ENCODE measurements at regions not wholly inside any gene's neighbourhood (a gene's known extent, or its start where the extent isn't known, plus 50 kb on each side); places are given as distances from the start of the nearest gene placed in this dataset.
"Not testable (repeated sequence)": the region's sequence is repeated elsewhere in the genome, so short reads cannot be mapped to it uniquely, and the experiment has no call there.

DNA sequence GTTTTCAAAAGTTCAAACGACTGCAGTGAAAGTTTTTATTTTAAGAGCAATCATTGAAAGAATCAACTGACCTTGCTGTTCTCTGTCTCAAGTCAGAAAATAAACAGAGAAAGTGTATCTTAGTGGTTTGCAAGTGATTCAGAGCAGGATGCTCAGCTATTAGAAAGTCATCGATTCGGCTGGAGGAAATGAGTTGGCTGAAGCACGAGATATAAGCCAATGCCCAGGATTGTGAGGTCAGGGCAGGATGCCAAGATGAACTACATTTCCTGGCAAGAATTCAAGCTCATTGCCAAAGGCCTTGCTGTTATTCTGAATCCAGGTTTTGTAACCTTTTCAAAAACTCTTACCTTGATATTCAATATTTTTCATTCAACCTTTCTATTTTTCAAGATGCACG is 541.4 kb upstream of the BOD1L1 start:
- DNase-seq (ENCODE audit: low read depth in 2 of 2): no peak

- DNase-seq (ENCODE audit: low read depth in 2 of 2): no peak
Measured at GRCh38 chr4:14169460-14169859, 541.9 kb upstream of the BOD1L1 start.

- not testable (repeated sequence) for DNase-seq (ENCODE audit: low read depth in 2 of 2)
Measured at GRCh38 chr4:14169940-14170339, 542.4 kb upstream of the BOD1L1 start.

DNA sequence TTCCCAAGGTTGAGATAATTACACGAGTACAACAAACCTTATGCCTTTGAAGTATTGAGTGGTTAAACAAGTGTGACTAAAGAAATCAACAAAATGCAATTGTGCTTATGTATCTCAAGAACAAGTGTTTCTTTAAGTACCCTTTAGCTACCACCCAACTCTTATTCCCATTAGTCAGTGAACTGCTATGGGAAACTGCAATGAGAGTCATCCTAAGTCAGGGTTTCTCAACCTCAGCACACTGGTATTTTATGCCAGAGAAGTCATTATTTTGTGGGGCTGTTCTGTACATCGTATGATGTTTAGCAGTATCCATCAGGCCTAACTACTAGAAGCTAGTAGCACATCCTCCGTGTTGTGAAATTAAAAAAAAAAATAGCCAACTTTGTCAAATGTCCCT is 549.1 kb upstream of the BOD1L1 start:
- DNase-seq (ENCODE audit: low read depth in 2 of 2): no peak

GRCh38 chr4:14177987-14178386 is 550.5 kb upstream of the BOD1L1 start:
- DNase-seq (ENCODE audit: low read depth in 2 of 2): no peak

- DNase-seq (ENCODE audit: low read depth in 2 of 2): no peak
Measured at GRCh38 chr4:14178421-14178820, 550.9 kb upstream of the BOD1L1 start.

DNA sequence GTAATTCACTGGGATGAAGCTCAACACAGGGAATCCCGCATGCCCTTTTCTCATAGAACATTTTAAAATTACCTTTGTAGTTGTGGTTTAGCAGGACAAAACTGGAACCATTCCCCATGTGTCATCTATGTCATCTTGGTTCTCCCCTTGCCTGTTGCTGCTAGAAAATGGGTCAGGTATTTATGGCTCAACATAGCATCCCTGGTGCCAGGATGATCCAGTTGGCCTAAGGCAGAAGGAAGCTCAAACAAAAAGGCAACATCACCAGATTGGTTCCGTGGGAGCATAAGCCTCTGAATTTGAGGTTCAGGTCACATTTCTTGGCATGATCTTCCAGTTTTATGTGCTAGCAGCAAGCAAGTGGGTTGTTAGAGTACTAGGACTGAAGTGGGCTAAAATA is 552.6 kb upstream of the BOD1L1 start:
- no peak for DNase-seq (ENCODE audit: low read depth in 2 of 2)

DNA sequence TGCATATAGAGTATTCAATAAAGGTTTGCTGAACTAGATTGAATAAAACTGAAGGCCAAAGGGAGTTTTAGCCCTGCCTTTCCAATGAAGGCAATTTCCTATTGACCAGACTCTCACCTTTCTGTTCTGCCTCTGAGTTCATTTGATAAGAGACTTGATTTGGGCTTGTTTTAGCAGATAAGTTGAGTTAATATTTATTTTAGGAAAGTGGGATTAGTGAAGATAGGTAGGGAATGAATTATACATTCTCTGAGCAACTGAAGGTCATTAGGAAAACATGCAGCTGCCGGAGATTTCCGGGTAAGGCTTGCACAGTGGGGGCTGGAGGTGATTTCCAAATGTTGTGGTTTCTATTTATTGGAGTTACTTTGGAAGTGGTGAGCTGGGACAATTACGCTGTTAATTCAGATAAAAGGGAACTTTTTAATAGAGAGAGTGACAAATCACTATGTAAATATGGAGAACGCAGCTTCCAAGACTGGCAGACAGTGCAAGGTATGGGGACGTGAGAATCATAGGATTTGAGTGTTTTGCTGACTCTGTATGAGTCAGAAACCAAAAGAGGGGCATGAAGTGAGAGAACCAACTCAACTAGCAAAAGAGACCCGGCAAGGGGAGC is 553.6 kb upstream of the BOD1L1 start:
- no peak for DNase-seq (ENCODE audit: low read depth in 2 of 2)

DNA sequence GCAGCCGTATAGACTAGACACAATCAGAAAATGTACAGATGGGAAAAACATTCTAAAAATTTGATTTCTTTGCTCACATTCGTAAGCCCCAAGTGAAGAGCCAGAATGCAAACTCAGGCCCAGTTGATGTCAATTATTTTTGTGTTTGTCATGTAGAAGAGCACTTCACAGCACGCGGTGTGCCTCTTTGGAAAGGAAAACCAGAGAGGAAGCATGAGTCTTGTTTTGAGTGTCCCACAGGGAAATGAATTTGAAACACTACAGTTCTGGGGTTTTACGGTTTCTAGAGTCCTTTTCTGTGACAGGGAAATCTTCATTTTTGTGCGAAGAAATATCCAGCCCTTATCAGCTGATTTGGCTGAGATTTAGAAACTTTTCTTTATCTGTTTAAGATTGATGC is 554.6 kb upstream of the BOD1L1 start:
- no peak for DNase-seq (ENCODE audit: low read depth in 2 of 2)

DNA sequence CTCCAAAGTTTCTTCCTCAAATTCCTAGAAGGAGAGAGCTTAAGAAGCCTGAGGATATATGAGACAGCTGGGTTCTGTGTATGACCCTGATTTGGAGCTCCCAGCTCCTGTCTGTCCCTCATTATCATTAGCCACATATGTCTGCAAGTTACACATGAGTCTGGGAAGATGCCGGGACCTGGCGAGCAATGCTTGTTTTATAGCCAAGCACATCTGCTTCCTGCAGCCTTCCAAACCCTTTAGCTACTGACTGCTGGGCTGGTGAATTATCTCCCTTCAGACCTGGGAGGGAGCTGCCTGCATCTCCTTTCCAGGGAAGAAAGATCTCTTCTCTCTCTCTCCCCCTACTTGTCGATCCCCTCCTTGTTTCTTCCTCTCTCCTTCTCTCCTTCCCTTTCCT is 556.7 kb upstream of the BOD1L1 start:
- no peak for DNase-seq (ENCODE audit: low read depth in 2 of 2)

- no peak for DNase-seq (ENCODE audit: low read depth in 2 of 2)
Measured at GRCh38 chr4:14184767-14185166, 557.2 kb upstream of the BOD1L1 start.

DNA sequence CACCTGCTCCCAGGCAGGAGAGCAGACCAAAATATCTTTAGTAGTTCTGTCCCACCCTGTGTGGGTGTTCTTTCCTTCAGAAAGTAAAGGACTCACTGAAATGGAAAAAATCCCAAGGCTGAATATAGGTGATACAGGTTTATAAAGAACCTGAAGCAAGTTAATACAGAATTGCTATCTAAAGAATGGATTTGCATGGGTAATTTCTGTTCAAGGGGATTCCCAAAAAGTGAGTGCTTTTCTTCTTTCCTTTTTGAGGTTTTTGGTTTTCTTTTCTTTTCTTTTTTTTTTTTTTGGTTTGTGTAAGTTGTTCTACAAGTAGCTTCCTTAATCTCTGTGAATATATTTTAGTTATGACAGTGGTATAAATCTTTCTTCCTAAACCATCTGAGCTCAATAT is 560.7 kb upstream of the BOD1L1 start:
- DNase-seq (ENCODE audit: low read depth in 2 of 2): no peak

DNA sequence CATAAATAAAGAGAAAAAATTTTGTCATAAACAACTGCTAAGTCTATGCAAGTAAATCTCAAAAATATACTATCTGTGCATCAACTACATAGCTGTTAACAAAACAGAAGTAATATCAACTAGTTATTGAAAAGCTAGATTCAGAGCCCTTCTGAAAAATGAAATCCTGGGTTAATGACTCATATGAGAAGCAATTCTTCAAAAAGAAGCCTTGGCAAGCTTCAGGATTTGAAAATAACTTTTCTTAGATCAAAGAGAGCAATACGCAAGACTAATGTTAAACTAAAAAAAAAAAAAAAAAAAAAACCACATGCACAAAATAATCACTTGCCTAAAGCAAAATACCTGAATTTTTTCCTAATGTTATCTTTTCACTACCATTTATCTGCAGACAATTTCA is 566.1 kb upstream of the BOD1L1 start:
- no peak for DNase-seq (ENCODE audit: low read depth in 2 of 2)

GRCh38 chr4:14196131-14196530 is 568.6 kb upstream of the BOD1L1 start:
- DNase-seq (ENCODE audit: low read depth in 2 of 2): no peak

DNA sequence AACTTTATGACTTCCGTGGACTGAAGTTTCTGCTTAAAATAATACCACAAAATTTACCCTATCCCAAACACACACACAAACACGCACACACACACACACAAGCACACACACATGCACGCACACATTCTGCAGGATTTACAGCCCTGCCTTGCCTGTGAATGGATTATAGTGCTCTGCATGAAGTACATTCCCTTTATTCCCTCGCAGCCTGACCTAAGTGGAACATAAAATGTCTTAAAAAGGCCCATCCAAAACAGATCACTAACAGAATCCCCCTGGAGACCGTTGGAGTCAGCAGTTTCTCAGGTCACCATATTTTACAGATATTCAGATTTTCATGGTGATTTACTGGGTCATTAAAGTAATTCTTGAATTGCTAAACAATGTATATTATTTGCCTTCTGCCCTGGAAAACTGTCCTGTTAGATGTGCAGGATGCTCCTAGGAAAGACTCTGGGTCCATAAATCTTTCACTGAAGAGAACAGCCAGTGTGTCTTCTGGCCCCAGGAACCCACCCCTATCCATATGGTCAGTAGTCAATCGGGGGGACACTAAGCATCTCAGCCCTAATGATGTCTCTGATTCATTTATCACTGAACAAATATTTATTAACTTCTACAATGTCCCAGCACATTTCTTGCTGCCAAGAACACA is 587.7 kb upstream of the BOD1L1 start:
- no peak for DNase-seq (ENCODE audit: low read depth in 2 of 2)

DNA sequence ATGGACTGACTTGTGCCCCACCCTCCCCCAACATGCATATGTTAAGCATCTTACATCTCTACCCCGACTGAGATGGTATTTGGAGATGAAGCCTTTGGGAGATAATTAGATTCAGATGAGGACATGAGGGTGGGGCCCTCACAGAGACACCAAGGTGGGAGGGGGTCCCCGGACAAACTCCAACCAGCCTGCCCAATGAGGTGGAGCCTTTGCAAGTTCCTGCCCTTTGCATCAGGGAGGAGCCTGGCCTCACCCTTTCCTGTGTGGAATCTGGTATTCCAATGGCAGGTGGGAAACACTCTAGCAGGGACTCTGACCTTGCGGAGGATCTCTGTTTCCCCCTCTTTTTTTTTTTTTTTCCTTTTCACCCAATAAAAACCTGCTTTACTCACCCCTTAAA is 589.9 kb upstream of the BOD1L1 start:
- DNase-seq (ENCODE audit: low read depth in 2 of 2): no peak

DNA sequence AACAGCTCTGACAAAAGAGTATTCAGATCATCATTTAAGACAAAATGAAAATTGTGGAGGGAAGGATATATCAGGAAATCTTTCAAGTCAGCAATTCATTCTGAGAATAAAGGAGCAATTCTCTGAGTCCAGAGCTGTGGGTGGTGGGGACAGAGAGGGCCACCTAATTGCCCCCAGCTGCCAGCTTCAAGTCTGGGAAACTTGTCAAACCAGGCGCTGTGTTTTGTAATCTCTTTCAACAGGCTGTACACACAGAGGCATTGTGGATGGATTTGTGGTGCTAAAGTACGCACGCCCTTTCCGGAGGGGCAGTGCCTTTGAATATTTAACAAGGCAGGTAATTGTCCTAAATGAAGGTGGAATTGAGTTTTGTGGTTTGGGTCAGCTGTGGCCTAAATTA is 591.1 kb upstream of the BOD1L1 start:
- DNase-seq (ENCODE audit: low read depth in 2 of 2): no peak

GRCh38 chr4:14221176-14221575 is 593.7 kb upstream of the BOD1L1 start:
- DNase-seq (ENCODE audit: low read depth in 2 of 2): no peak

DNA sequence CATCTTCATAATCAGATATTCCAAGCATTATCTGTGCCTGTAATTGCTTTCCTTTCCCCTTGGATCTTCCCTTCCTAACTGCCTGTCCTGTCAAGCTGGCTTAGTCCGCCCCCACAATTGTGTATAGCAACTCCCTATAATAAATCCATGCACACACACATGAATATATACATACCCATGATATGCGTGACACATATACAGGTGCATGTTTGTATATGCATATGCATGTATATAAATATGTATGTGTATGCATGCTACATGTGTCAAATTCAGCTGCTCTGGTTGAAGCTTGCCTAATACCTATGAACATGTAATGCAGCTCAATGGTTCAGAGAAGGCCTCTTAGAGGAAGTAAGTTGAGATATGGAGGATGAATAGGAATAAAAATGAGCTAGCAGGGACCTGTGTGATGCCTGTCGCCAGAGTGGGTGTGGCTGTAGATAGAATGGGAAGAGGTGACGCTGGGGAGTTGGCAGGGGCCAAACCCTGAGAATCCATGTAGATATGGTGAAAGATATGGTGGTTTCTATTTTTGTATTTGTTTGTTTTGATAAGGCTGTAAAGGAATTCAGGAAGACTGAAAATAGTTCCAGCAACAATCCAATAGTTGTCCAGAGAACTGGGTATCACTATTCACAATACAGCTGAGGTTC is 595.0 kb upstream of the BOD1L1 start:
- DNase-seq (ENCODE audit: low read depth in 2 of 2): no peak

- DNase-seq (ENCODE audit: low read depth in 2 of 2): no peak
Measured at GRCh38 chr4:14223461-14223860, 595.9 kb upstream of the BOD1L1 start.

GRCh38 chr4:14225688-14226207 is 598.2 kb upstream of the BOD1L1 start:
- DNase-seq (ENCODE audit: low read depth in 2 of 2): no peak

DNA sequence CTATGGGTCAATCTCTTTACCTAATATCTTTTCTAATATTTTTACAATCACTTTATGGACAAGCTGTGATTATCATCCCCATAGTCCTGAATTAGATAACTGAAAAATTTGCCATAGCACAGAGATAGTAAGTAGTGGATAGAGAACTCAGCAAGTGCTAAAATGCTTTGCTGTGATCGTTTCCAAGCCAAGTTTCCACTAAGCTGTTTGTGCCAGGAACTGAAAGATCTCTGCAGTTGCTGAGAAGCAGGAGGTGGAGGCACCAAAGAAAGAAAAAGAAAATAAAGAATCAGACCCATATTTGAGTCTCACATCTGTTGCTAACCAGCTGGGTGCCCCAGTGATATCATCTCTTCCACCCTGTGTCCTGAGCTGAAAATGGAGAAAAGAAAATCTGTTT is 605.6 kb upstream of the BOD1L1 start:
- no peak for DNase-seq (ENCODE audit: low read depth in 2 of 2)

- no peak for DNase-seq (ENCODE audit: low read depth in 2 of 2)
Measured at GRCh38 chr4:14234307-14234706, 606.8 kb upstream of the BOD1L1 start.

Data from stimulated activated CD4-positive, alpha-beta T cell treated with anti-CD3 and anti-CD28 coated beads, Interleukin-4, amount 100 ng/mL, for 48 hours (primary cell).